ENCODE measurements at regions not wholly inside any gene's neighbourhood (a gene's known extent, or its start where the extent isn't known, plus 50 kb on each side); places are given as distances from the start of the nearest gene placed in this dataset.

DNA sequence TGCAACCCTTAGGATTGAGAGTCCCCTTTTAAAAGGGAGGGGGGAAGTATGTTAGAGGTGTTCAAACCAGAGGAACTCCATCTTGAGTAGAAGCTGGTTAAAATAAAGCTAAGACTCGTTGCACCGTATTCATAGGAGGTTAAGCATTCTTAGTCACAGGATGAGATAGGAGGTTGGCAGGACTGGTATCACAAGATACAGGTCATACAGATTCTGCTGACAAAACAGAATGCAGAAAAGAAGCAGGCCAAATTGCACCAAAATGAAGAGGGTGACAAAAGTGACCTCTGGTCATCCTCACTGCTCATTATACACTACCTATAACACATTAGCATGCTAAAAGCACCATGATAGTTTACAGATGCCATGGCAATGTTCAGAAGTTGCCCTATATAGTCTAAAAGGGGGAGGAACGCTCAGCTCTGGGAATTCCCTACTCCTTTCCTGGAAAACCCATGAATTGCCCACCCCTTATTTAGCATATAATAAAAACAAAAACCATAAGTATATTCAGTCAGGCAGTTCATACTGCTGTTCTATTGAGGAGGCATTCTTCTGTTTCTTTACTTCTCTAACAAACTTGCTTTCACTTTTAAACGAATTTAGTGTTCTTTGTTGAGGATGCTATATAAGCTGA is 192.2 kb upstream of the NDUFV2 start:
- TF ChIP-seq GATA3 (IDR thresholded peaks at IDR 0.05; ENCODE audit: low read depth, low read length), result no peak
- no peak for TF ChIP-seq GATA2 (IDR thresholded peaks at IDR 0.05; ENCODE audit: low read depth, low read length)

- TF ChIP-seq GATA2 (IDR thresholded peaks at IDR 0.05; ENCODE audit: low read depth, low read length), result no peak
These were observed 191.7 kb upstream of the NDUFV2 start for GRCh38 chr18:8910843-8911242.

- TF ChIP-seq GATA3 (IDR thresholded peaks at IDR 0.05; ENCODE audit: low read depth, low read length), result no peak
- TF ChIP-seq GATA2 (IDR thresholded peaks at IDR 0.05; ENCODE audit: low read depth, low read length), result no peak
These were observed 190.8 kb upstream of the NDUFV2 start for GRCh38 chr18:8911408-8912340.

GRCh38 chr18:8912348-8913326 is 189.9 kb upstream of the NDUFV2 start:
- TF ChIP-seq GATA3 (IDR thresholded peaks at IDR 0.05; ENCODE audit: low read depth, low read length) (no peak), GATA2 (IDR thresholded peaks at IDR 0.05; ENCODE audit: low read depth, low read length) (no peak)

DNA sequence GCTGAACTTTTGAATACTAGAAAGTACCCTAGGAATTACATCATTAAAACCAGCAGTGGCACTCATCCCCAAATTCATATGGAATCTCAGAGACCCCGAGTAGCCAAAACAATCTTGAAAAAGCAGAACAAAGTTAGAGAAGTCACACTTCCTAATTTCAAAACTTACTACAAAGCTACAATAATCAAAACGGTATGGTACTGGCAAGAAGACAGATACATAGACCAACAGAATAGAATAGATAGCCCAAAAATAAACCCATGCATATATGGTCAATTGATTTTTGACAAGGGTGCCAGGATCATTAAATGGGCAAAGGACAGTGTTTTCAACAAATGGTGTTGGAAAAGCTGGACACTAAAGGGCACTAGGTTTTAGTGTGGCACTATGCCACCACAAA is 176.0 kb upstream of the NDUFV2 start:
- TF ChIP-seq GATA3 (IDR thresholded peaks at IDR 0.05; ENCODE audit: low read depth, low read length) (no peak), GATA2 (IDR thresholded peaks at IDR 0.05; ENCODE audit: low read depth, low read length) (no peak)

- TF ChIP-seq GATA3 (IDR thresholded peaks at IDR 0.05; ENCODE audit: low read depth, low read length), result no peak
- no peak for TF ChIP-seq GATA2 (IDR thresholded peaks at IDR 0.05; ENCODE audit: low read depth, low read length)
These were observed 174.5 kb upstream of the NDUFV2 start for GRCh38 chr18:8928044-8928443.

GRCh38 chr18:8928847-8929780 is 173.4 kb upstream of the NDUFV2 start:
- TF ChIP-seq GATA3 (IDR thresholded peaks at IDR 0.05; ENCODE audit: low read depth, low read length) (no peak), GATA2 (IDR thresholded peaks at IDR 0.05; ENCODE audit: low read depth, low read length) (no peak)

GRCh38 chr18:8930990-8931616 is 171.4 kb upstream of the NDUFV2 start:
- TF ChIP-seq GATA2 (IDR thresholded peaks at IDR 0.05; ENCODE audit: low read depth, low read length) (no peak), GATA3 (IDR thresholded peaks at IDR 0.05; ENCODE audit: low read depth, low read length) (no peak)

DNA sequence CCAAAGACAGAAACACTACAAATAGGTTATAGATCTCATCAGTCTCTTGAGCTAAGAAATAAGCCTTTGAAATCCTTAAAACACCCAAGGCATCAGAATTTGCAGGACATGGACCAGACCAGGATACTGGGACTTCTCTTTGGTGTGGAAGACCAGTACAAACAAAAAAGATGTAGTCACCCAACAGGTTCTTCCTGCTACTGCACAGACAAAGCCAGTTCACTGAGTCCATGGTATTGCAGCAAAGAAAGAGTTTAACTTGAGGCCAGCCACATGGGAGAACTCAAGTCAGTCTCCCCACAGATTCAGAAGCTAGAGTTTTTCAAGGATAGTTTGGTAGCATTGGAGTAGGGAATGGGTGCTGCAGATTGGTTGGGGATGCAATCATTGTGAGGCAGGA is 169.6 kb upstream of the NDUFV2 start:
- TF ChIP-seq GATA3 (IDR thresholded peaks at IDR 0.05; ENCODE audit: low read depth, low read length) (no peak), GATA2 (IDR thresholded peaks at IDR 0.05; ENCODE audit: low read depth, low read length) (no peak)

- TF ChIP-seq GATA3 (IDR thresholded peaks at IDR 0.05; ENCODE audit: low read depth, low read length) (no peak), GATA2 (IDR thresholded peaks at IDR 0.05; ENCODE audit: low read depth, low read length) (no peak)
These were observed 168.7 kb upstream of the NDUFV2 start for GRCh38 chr18:8933714-8934284.

GRCh38 chr18:8936619-8937018 is 165.9 kb upstream of the NDUFV2 start:
- TF ChIP-seq GATA2 (IDR thresholded peaks at IDR 0.05; ENCODE audit: low read depth, low read length) (no peak), GATA3 (IDR thresholded peaks at IDR 0.05; ENCODE audit: low read depth, low read length) (no peak)
